Fibroblast of skin of right quadriceps (primary cell): ENCODE measurements at regions not wholly inside any gene's neighbourhood (a gene's known extent, or its start where the extent isn't known, plus 50 kb on each side); places are given as distances from the start of the nearest gene placed in this dataset.

Source experiments
- DNase-seq: peaks from one replicate; pipeline ENCODE4 v3.0.0-alpha.2; 2013

GRCh38 chr2:8307606-8308180 is 374.2 kb upstream of the ID2 start:
- DNase-seq, result no peak

GRCh38 chr2:8309131-8309530 is 372.7 kb upstream of the ID2 start:
- no peak for DNase-seq

GRCh38 chr2:8310557-8311455 is 371.1 kb upstream of the ID2 start:
- DNase-seq, result no peak

GRCh38 chr2:8312221-8312620 is 369.6 kb upstream of the ID2 start:
- no peak for DNase-seq

- DNase-seq, result peak; percentile 30
These were observed 368.7 kb upstream of the ID2 start for GRCh38 chr2:8312861-8313830.

DNA sequence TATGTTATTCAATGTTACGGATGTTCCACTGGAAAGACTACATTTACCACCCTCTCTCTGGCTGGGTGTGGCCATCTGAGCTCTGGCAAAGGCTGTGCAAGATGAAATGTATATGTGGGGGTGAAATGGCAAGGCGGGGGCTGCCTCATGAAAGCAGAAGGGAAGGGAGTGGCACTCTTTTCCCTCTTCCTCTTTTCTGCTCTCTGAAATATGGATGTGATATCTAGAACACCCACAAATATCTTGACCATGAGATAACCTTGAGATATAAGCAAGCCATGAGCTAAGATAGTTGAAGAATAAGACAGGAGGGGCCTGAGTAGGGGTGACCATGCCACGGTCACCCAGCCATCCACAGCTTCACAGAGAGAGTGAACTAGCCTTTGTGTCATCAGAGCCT is 367.8 kb upstream of the ID2 start:
- no peak for DNase-seq

- DNase-seq, result peak; percentile 22
These were observed 366.2 kb upstream of the ID2 start for GRCh38 chr2:8315531-8316165.

DNA sequence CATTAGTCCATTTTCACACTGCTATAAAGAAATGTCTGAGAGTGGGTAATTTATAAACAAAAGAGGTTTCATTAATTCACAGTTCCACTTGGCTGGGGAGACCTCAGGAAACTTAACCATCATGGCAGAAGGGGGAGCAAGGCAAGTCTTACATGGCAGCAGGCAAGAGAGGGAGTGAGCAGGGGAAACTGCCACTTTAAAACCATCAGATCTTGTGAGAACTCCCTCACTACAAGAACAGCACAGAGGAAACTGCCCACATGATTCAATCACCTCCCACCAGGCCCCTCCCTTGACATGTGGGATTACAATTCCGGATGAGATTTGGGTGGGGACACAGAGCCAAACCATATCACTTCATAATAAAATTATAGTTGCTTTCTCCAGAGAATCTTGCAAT is 365.5 kb upstream of the ID2 start:
- DNase-seq, result no peak

DNA sequence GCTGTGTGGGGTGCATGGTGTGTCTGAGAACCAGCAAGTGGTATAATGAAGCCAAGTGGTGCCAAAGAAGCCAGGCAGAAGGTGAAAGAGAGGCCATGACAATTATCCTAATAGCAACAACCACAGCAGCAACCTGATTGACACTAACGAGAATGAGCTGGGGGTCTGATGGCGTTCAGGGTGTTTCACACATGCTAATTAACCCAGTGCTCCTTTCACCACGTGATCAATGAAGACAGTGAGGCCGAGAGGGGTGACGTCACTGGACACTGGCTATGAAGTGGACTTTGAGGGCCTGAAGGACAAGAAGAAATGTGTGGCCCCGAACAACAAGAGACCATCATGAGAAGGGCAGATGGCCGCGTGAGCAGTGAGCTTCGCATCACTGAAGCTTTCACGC is 364.4 kb upstream of the ID2 start:
- no peak for DNase-seq

GRCh38 chr2:8319219-8319618 is 362.6 kb upstream of the ID2 start:
- no peak for DNase-seq

DNA sequence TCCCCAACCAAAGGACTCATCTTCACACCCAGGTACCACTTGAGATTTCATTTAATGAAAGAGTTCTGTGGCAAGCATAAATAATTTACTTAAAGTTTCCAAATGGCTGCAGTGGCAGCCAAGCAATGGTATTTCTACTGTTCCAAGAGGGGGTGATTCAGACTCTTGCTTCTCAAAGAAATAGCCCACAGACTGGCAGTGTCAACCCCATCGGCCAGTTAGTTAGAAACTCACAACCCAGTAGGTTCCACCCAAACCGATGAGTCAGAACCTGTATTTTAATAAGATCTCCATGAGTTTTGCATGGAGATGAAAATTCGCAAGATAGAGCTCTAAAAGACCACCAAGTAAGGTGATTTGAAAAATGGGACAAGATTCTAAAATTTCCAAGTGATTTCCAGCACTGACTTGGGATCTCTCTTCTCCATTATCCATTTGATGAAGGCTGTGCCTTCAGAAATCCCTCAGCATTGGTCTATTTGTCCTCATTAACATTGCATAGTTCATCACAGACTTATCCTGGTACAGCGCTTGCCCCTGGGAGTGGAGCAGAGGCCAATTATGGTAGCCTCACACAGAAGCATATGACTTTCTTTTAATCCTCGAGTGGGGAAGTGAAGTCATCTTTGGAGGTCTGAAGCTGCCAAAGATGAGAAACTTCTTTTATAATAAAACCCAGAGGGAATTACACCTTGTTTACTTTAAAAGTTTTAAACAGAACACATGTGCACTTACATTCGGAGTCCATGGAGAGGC is 361.4 kb upstream of the ID2 start:
- no peak for DNase-seq

DNA sequence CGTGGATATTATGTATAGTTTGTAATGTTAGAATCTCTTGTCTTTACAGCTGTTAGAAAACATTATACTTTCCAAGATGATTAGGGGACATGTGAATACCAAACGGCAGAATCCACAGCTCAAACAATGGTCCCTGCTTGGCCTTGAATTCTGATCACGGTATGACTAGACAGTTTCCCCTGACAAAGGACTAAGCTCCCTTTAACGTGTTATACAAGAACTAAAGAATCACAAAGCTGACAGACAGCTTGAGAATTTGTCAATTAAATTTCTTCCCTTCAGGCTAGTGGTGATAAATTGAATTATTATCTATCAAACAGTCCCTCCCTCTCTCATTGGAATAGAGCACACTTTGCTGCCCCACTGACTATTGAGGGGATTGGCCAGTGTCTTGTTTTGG is 359.2 kb upstream of the ID2 start:
- no peak for DNase-seq

DNA sequence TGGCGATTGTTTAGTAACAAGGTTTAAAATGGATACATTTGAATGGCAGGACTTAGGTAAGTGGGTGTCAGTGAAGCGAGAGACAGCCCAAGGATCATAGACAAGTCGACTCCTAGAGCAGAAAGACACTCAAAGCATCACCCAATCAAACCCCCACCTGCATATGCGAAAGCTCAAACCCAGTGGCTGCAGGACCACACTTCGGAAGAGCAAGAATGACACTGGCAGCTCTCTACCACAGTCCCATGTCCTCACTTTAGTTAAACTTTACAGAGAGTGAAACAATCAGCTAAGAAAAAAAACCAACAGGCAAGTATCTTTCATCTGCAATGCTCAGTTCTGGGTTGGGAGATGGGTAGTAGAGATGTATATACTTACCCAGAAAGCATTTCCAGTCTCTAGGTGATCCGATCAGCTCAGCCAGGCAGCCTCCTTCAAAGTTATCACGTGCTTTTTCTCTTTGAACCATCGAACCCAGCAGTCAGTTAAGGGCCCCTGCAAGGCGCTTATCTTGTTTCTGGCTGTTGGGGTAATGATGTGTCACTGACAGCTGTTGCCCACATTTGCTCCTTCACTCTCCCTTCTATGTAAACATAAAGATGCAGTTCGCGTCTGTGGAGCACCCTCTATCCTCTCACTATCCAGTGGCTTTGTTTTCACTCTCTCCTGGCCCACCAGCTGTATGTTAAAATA is 357.5 kb upstream of the ID2 start:
- DNase-seq, result no peak

DNA sequence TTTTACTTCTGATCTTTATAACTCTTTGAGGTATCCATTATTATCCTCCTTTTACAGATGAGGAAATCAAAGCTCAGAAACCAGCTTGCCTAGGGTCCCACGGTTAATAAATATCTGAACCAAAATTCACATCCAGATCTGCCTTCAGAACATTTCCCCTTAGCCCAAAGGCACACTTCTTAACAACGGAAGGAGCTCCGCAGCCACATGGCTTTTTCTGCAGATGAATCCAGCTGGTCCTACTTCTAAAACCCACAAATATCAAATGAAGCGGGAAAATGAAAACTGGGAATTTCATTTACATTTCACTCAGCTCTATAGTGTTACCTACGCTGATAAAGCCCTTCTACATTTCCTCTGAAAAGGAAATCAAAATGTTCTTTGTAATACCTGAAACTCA is 357.0 kb upstream of the ID2 start:
- DNase-seq, result no peak

DNA sequence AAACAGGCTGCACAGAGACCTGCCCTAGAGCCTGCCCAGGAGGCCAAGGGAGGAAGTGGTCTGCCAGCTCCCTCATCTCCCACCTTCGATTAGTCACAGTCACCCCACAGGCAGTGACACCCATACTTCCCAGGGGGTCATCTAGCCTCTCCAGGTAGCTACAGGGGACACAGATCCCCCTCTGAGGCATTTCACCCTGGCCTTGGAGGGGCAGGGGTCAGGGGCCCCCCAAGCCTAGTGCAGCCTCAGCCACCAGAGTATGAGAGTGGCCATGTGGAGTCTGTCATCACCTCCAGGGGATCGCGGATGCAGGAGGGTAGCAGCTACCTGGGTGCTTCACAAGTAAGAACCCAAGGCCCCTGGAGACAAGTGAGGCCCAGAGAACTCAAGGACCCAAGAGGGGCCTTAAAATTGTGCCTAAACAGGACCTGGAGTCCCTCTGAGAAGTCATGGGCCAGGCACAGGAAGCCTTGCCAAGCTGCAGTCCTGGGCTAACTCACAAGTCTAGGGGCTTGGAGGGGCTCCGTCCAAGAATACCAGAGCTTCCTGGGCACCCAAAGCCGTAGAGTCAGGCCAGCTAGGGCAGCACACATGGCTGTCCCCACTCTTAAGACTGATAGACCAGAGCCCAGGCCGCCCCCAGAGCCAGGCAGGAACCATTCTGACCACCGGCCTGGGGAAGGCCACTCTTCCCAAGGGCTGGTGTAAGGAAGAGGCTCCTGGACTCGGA is 354.3 kb upstream of the ID2 start:
- DNase-seq, result no peak

- DNase-seq, result no peak
These were observed 353.6 kb upstream of the ID2 start for GRCh38 chr2:8328217-8328616.

DNA sequence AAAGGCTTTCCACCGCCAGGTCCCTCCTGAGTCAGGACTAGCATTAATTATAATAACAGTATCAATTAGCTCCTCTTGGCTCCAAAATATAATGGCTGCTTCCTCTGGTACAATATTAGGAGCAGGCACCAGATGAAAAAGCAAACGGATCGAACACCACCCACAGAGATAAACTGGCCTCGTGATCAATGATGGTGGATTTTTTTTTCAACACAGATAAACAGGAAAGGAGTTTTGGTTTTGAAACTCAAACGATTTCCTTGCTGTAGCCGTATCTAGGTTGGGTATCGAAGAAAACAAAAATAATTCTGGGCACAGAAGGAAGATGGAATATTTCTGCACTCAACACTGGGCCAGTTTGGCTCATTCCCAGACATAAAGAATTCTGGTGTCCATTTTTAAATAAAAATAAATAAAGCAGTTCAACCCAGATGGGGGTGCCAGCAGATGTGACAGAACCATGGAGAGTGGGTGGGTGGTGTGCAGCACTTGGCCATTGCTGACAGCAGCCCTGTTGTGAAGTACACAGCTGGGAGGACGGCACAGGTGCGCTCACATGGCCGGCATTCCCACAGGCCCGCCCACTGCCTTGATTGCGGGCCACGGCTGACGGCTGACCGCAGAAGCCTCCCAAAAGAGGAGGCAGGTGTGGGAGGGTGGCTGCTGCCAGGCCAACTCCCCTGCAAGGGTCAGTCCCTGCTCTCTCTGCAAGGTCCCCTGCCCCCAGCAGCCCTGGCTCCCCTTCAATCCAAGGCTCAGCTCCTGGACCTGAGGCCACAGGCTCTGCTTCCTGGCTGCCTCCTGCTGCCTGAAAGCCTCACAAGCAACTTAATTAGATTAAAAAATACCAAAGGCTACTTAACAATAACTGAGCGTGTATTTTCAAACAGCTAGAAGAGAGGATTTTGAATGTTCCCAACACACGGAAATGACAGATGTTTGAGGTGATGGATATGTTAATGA is 351.9 kb upstream of the ID2 start:
- no peak for DNase-seq

GRCh38 chr2:8331068-8331467 is 350.8 kb upstream of the ID2 start:
- DNase-seq, result no peak

DNA sequence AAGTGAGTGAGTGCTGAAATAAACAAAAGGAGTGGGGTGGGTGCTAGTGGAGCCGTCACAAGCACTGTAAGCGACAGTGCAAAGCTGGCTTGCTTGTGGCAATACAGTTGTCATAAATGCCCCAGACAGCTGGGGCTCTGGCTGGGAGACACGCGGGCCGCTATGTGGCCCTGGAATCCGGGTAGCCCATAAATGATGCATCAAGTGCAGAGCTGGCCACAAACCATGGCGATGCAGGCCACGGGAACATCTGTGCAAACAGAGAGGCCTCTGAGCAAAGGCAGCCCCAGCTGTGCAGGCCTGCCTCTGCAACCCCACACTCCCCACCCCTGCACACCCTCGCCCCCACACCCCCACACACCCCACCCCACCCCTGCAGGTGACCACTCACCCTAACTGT is 349.2 kb upstream of the ID2 start:
- DNase-seq, result no peak
